ENCODE measurements at regions not wholly inside any gene's neighbourhood (a gene's known extent, or its start where the extent isn't known, plus 50 kb on each side); places are given as distances from the start of the nearest gene placed in this dataset.

GRCh38 chr2:36059691-36060090 lies 295.9 kb upstream of the CRIM1 start:
- in situ Hi-C loops (cut with MboI) (no loop called here), intact Hi-C loops (cut with micrococcal nuclease; ENCODE audit: unreplicated experiment) (no loop called here)
- no TSS peak for BruUV-seq (replicated peaks)
- FAIRE-seq (peak; percentile 49), DNase-seq (ENCODE audit: low read depth, low spot score) (peak; percentile 54), ATAC-seq (peak; percentile 100)
- Histone ChIP-seq H3K4me3 (no peak overlapping the region), H3K9me3 (replicated peaks; ENCODE audit: control insufficient read depth, insufficient read depth, low read length) (no peaks in the 10 kb centered on the region; the same call in 2 of the 3 replicates), H3K36me3 (ENCODE audit: control insufficient read depth in 2 of 2, insufficient read depth in 2 of 2, low read length in 1 of 2) (no peaks in the 10 kb centered on the region), H3K9ac (ENCODE audit: control insufficient read depth, insufficient read depth, low read length) (no peak overlapping the region), H3K4me2 (ENCODE audit: control insufficient read depth, insufficient read depth) (no peak overlapping the region), H3K27ac (ENCODE audit: control insufficient read depth, insufficient read depth) (no peak overlapping the region), H3K27me3 (replicated peaks in 1 of 2; ENCODE audit: control insufficient read depth in 2 of 2, insufficient read depth in 2 of 2, low read length in 1 of 2) (no peaks in the 10 kb centered on the region), H3K4me1 (ENCODE audit: control insufficient read depth, insufficient read depth, low read length) (no peaks in the 10 kb centered on the region), H2AFZ (ENCODE audit: control insufficient read depth, low read depth, low read length) (no peak overlapping the region), H3K79me2 (ENCODE audit: control insufficient read depth, insufficient read depth, low read length) (no peaks in the 10 kb centered on the region), H4K20me1 (ENCODE audit: control insufficient read depth, insufficient read depth) (no peaks in the 10 kb centered on the region)
- POLR2A ChIA-PET = interaction anchor here (0.5 to 0.9 kb wide), 2 partner anchors 184 to 947 kb away, joined by 3 read pairs; no protein-coding TSS in a partner anchor
- 0 out of 2 replicates have a peak, but pooled peaks have one; percentile 10 for TF ChIP-seq NFYB (IDR thresholded peaks at IDR 0.05; ENCODE audit: insufficient read depth, low read depth, low read length)
- TF ChIP-seq IRF4 (IDR thresholded peaks at IDR 0.05; ENCODE audit: low read depth, low read length) = peak; percentile 61; the same call in 1 of the 2 replicates
- 0 out of 2 replicates have a peak, but pooled peaks have one; percentile 23 for TF ChIP-seq RELB (IDR thresholded peaks at IDR 0.05; ENCODE audit: low read depth)
- TF ChIP-seq MAX (IDR thresholded peaks at IDR 0.05; ENCODE audit: low read depth, low read length) = no peak
- TF ChIP-seq IKZF2 (IDR thresholded peaks at IDR 0.05) = peak; percentile 56 to 62; a peak in 2 of 4 replicates
- peak; percentile 30; the same call in 1 of the 2 replicates for TF ChIP-seq IKZF1 (conservative IDR thresholded peaks at IDR 0.05)
- peak; percentile 30; the same call in 1 of the 2 replicates for TF ChIP-seq MTA2 (IDR thresholded peaks at IDR 0.05; ENCODE audit: low read depth)
- peak in 1 of 2 experiments; percentile 64; a peak in 1 of 4 replicates for TF ChIP-seq EP300 (IDR thresholded peaks at IDR 0.05; ENCODE audit: borderline replicate concordance in 1 of 2, control insufficient read depth in 1 of 2, low read depth in 2 of 2, low read length in 2 of 2)
- TF ChIP-seq SPI1 (IDR thresholded peaks at IDR 0.05; ENCODE audit: borderline replicate concordance, insufficient read depth, low read depth, low read length) = peak; percentile 95
- 0 out of 2 replicates have a peak, but pooled peaks have one; percentile 33 for TF ChIP-seq NBN (IDR thresholded peaks at IDR 0.05)
- TF ChIP-seq TCF12 (IDR thresholded peaks at IDR 0.05; ENCODE audit: low read depth, low read length) = 0 out of 2 replicates have a peak, but pooled peaks have one; percentile 8
- peak; percentile 39; the same call in 1 of the 2 replicates for TF ChIP-seq DPF2 (IDR thresholded peaks at IDR 0.05)
- peak; percentile 81 for TF ChIP-seq NR2F1 (conservative IDR thresholded peaks at IDR 0.05)
- TF ChIP-seq RUNX3 (IDR thresholded peaks at IDR 0.05; ENCODE audit: low read length) = 0 out of 2 replicates have a peak, but pooled peaks have one; percentile 18
- 0 out of 2 replicates have a peak, but pooled peaks have one; percentile 47 for TF ChIP-seq CBX5 (IDR thresholded peaks at IDR 0.05; ENCODE audit: low read depth)
- no peak for TF ChIP-seq ATF7 (IDR thresholded peaks at IDR 0.05; ENCODE audit: low read depth)
- TF ChIP-seq ATF3 (IDR thresholded peaks at IDR 0.05; ENCODE audit: borderline replicate concordance, extremely low read depth, low read depth, low read length) = no peak
- no peak for TF ChIP-seq NRF1 (conservative IDR thresholded peaks at IDR 0.05; ENCODE audit: low read depth, low read length)
- CTCF ChIA-PET = interaction anchor here (0.6 to 2.0 kb wide), 6 partner anchors 11 to 867 kb away, joined by 3 to 5 read pairs (median 3); no protein-coding TSS in a partner anchor
- SMC1A ChIA-PET (ENCODE audit: uncharacterized antibody, unreplicated experiment) = interaction anchor here (0.8 to 2.2 kb wide), 8 partner anchors 12 to 186 kb away, joined by 3 to 7 read pairs (median 4); no protein-coding TSS in a partner anchor
- RAD21 ChIA-PET (ENCODE audit: unreplicated experiment) = interaction anchor here (1.2 to 2.2 kb wide), 5 partner anchors 13 to 727 kb away, joined by 3 to 6 read pairs (median 4); no protein-coding TSS in a partner anchor

All from GM12878 (cell line).